CD14-positive monocyte (primary cell): ENCODE measurements at regions not wholly inside any gene's neighbourhood (a gene's known extent, or its start where the extent isn't known, plus 50 kb on each side); places are given as distances from the start of the nearest gene placed in this dataset.

Source experiments
- DNase-seq, 3 donors: peaks; one replicate each; pipeline ENCODE4 v3.0.0-alpha.2; 2011 to 2022
- H2AFZ ChIP-seq: 2 replicates; pipeline ENCODE4 v1.6.0; 2012; ENCODE audit warnings: mild to moderate bottlenecking, low read depth, low read length, inconsistent platforms; ENCODE audit not compliant: insufficient read depth, poor library complexity, severe bottlenecking
- H3K27ac ChIP-seq, 2 donors: 1 replicate in 1 of 2; 2 replicates in 1 of 2; pipeline ENCODE4 v1.5.1; 2012 to 2013; ENCODE audit warnings: low read length in 2 of 2, control low read depth in 1 of 2, inconsistent platforms in 1 of 2, low read depth in 1 of 2, mild to moderate bottlenecking in 1 of 2
- H3K27me3 ChIP-seq, 2 donors: one replicate each; pipeline versions ENCODE4 v1.6.0 to v1.6.1; 2011 to 2013; ENCODE audit warnings: low read length in 2 of 2; ENCODE audit not compliant: control insufficient read depth in 2 of 2, insufficient read depth in 2 of 2
- H3K36me3 ChIP-seq, 2 donors: replicated peaks in 1 of 2; 1 replicate in 1 of 2; 2 replicates in 1 of 2; pipeline versions ENCODE4 v1.5.1 to v1.6.1; 2012 to 2013; ENCODE audit warnings: low read length in 2 of 2, control low read depth in 1 of 2, inconsistent platforms in 1 of 2, mild to moderate bottlenecking in 1 of 2; ENCODE audit not compliant: insufficient read depth in 2 of 2, control insufficient read depth in 1 of 2
- H3K4me1 ChIP-seq, 2 donors: 1 replicate in 1 of 2; 2 replicates in 1 of 2; pipeline versions ENCODE4 v1.5.1 to v1.6.1; 2012 to 2013; ENCODE audit warnings: low read length in 2 of 2, control low read depth in 1 of 2, inconsistent platforms in 1 of 2, mild to moderate bottlenecking in 1 of 2, moderate library complexity in 1 of 2; ENCODE audit not compliant: insufficient read depth in 2 of 2, control insufficient read depth in 1 of 2
- H3K4me2 ChIP-seq: replicated peaks from 2 replicates; pipeline ENCODE3; 2012; ENCODE audit warnings: low read length, moderate library complexity, mild to moderate bottlenecking; ENCODE audit not compliant: poor library complexity, severe bottlenecking; ENCODE audit errors: extremely low read depth
- H3K4me3 ChIP-seq, 3 experiments: fragments of 200-600 bp in 1 of 3; sonication (generic) in 1 of 3; replicated peaks in 1 of 3; 1 replicate in 2 of 3; 2 replicates in 1 of 3; pipeline ENCODE4 v1.5.1; 2011 to 2013; ENCODE audit warnings: low read length in 3 of 3, mild to moderate bottlenecking in 3 of 3, control low read depth in 2 of 3, low read depth in 2 of 3, inconsistent platforms in 1 of 3, moderate library complexity in 1 of 3
- H3K79me2 ChIP-seq: 2 replicates; pipeline ENCODE4 v1.6.0; 2012; ENCODE audit warnings: mild to moderate bottlenecking, control low read depth, inconsistent platforms, low read length, moderate library complexity; ENCODE audit not compliant: insufficient read depth
- H3K9ac ChIP-seq: 2 replicates; pipeline ENCODE4 v1.6.0; 2017; ENCODE audit warnings: low read length, mild to moderate bottlenecking; ENCODE audit not compliant: insufficient read depth, poor library complexity, severe bottlenecking
- H3K9me3 ChIP-seq, 2 donors: replicated peaks in 1 of 2; 1 replicate in 1 of 2; 2 replicates in 1 of 2; pipeline versions ENCODE4 v1.5.1 to v1.6.1; 2012 to 2013; ENCODE audit warnings: low read length in 2 of 2, control low read depth in 1 of 2; ENCODE audit not compliant: control insufficient read depth in 1 of 2, insufficient read depth in 1 of 2
- H4K20me1 ChIP-seq: 2 replicates; pipeline ENCODE4 v1.6.0; 2012; ENCODE audit warnings: mild to moderate bottlenecking, low read length, control low read depth, moderate library complexity; ENCODE audit not compliant: insufficient read depth
- H3K27ac Mint-ChIP-seq, 7 donors: one replicate each; pipeline ENCODE4 v1.8.0; 2020; ENCODE audit warnings: mild to moderate bottlenecking in 7 of 7, mixed read lengths in 7 of 7, moderate library complexity in 6 of 7, inconsistent platforms in 2 of 7
- H3K27me3 Mint-ChIP-seq, 3 donors: one replicate each; pipeline ENCODE4 v1.8.0; 2021 to 2022; ENCODE audit warnings: low read depth in 3 of 3, mild to moderate bottlenecking in 3 of 3, mixed read lengths in 3 of 3, moderate library complexity in 3 of 3, inconsistent platforms in 1 of 3
- H3K36me3 Mint-ChIP-seq, 2 donors: one replicate each; pipeline ENCODE4 v1.8.0; 2020; ENCODE audit warnings: mixed read lengths in 2 of 2, inconsistent platforms in 1 of 2, mild to moderate bottlenecking in 1 of 2
- H3K4me1 Mint-ChIP-seq: one replicate; pipeline ENCODE4 v1.8.0; 2020; ENCODE audit warnings: mild to moderate bottlenecking, mixed read lengths
- H3K4me3 Mint-ChIP-seq, 2 donors: one replicate each; pipeline ENCODE4 v1.8.0; 2020; ENCODE audit warnings: mild to moderate bottlenecking in 2 of 2, mixed read lengths in 2 of 2, moderate library complexity in 1 of 2
- H3K9me3 Mint-ChIP-seq, 7 donors: one replicate each; pipeline ENCODE4 v1.8.0; 2020 to 2022; ENCODE audit warnings: mixed read lengths in 7 of 7, mild to moderate bottlenecking in 6 of 7, moderate library complexity in 6 of 7, inconsistent platforms in 2 of 7
- CTCF ChIP-seq: fragments of 200-600 bp; IDR thresholded peaks from one replicate; pipeline ENCODE4 v1.8.0; 2022; ENCODE audit warnings: antibody characterized with exemption, mild to moderate bottlenecking
- WGBS: methylation state at CpG from one replicate; pipeline ENCODE4 v1.1.5; 2013; ENCODE audit warnings: missing lambda C conversion rate; ENCODE audit not compliant: insufficient coverage; 5-methylcytosine and 5-hydroxymethylcytosine counted together
- intact Hi-C, 2 donors: fragments of 100-400 bp; cut with micrococcal nuclease; formaldehyde crosslinking; loops; one replicate each; pipeline versions ENCODE4 v1.15.0 to v1.15.1; 2023

GRCh38 chr17:79276821-79277220, 202.2 kb downstream of the ENGASE start:
- no peak overlapping the region for H3K4me3 Mint-ChIP-seq
- 84% methylated on average over 3 of the region's 3 CpGs for WGBS

GRCh38 chr17:79273660-79274059, 199.0 kb downstream of the ENGASE start:
- Histone ChIP-seq H3K4me2 (no peak overlapping the region), H3K9me3 (no peaks in the 10 kb centered on the region), H4K20me1 (no peaks in the 10 kb centered on the region), H3K4me3 (no peak overlapping the region), H3K9ac (no peak overlapping the region), H3K36me3 (no peaks in the 10 kb centered on the region), H3K27ac (no peak overlapping the region), H2AFZ (no peak overlapping the region), H3K27me3 (no peaks in the 10 kb centered on the region), H3K79me2 (no peaks in the 10 kb centered on the region), H3K4me1 (no peaks in the 10 kb centered on the region)
- intact Hi-C loops = no loop called here
- H3K27me3 Mint-ChIP-seq = peaks cover 6 to 20% (median 7%) of the 10 kb centered on the region in 3 donors
- peaks cover 0 to 2% (median 0%) of the 10 kb centered on the region in 7 donors for H3K9me3 Mint-ChIP-seq
- H3K36me3 Mint-ChIP-seq = no peaks in the 10 kb centered on the region
- WGBS = 90% methylated on average over 8 of the region's 8 CpGs
- H3K4me3 Mint-ChIP-seq = no peak overlapping the region
- no peak overlapping the region for H3K27ac Mint-ChIP-seq
- H3K4me1 Mint-ChIP-seq = no peaks in the 10 kb centered on the region
- DNase-seq = no peak
- no peak for TF ChIP-seq CTCF

More at GRCh38 chr17:79276821-79277220, 202.2 kb downstream of the ENGASE start:
- TF ChIP-seq CTCF = no peak
- no peak overlapping the region for H3K4me2 ChIP-seq
- no peaks in the 10 kb centered on the region for H3K4me1 ChIP-seq
- intact Hi-C loops = no loop called here
- Mint-ChIP-seq H3K36me3 (no peaks in the 10 kb centered on the region), H3K27ac (no peak overlapping the region), H3K9me3 (peaks cover 0 to 2% (median 0%) of the 10 kb centered on the region in 7 donors), H3K27me3 (peaks cover 0 to 13% (median 2%) of the 10 kb centered on the region in 3 donors), H3K4me1 (no peaks in the 10 kb centered on the region)
- no peaks in the 10 kb centered on the region for H4K20me1 ChIP-seq
- H3K27me3 ChIP-seq = no peaks in the 10 kb centered on the region
- no peaks in the 10 kb centered on the region for H3K79me2 ChIP-seq
- H3K9me3 ChIP-seq = no peaks in the 10 kb centered on the region
- H3K36me3 ChIP-seq = no peaks in the 10 kb centered on the region
- no peak overlapping the region for H3K9ac ChIP-seq
- no peak for DNase-seq
- no peak overlapping the region for H2AFZ ChIP-seq
- no peak overlapping the region for H3K27ac ChIP-seq
- no peak overlapping the region for H3K4me3 ChIP-seq
